ENCODE measurements at regions not wholly inside any gene's neighbourhood (a gene's known extent, or its start where the extent isn't known, plus 50 kb on each side); places are given as distances from the start of the nearest gene placed in this dataset.
"Not testable (repeated sequence)": the region's sequence is repeated elsewhere in the genome, so short reads cannot be mapped to it uniquely, and the experiment has no call there.

- DNase-seq: no peak
- Histone ChIP-seq H3K9me3 (no peaks in the 10 kb centered on the region), H3K36me3 (no peaks in the 10 kb centered on the region), H3K4me3 (no peak overlapping the region), H3K27me3 (no peaks in the 10 kb centered on the region)
Observed at GRCh38 chr7:114364151-114364550, 50.5 kb upstream of the FOXP2 start.

GRCh38 chr7:114363292-114363691 lies 51.3 kb upstream of the FOXP2 start:
- no peak for DNase-seq

GRCh38 chr7:114358911-114359310 lies 55.7 kb upstream of the FOXP2 start:
- Histone ChIP-seq H3K36me3 (no peaks in the 10 kb centered on the region), H3K9me3 (no peaks in the 10 kb centered on the region), H3K4me3 (no peak overlapping the region), H3K27me3 (no peaks in the 10 kb centered on the region)
- DNase-seq: no peak

More at GRCh38 chr7:114363292-114363691, 51.3 kb upstream of the FOXP2 start:
- Histone ChIP-seq H3K9me3 (no peaks in the 10 kb centered on the region), H3K36me3 (no peaks in the 10 kb centered on the region), H3K27me3 (no peaks in the 10 kb centered on the region), H3K4me3 (no peak overlapping the region)

- DNase-seq: no peak
- Histone ChIP-seq H3K36me3 (no peaks in the 10 kb centered on the region), H3K4me3 (no peak overlapping the region), H3K27me3 (no peaks in the 10 kb centered on the region), H3K9me3 (no peaks in the 10 kb centered on the region)
Observed at GRCh38 chr7:114356133-114356532, 58.5 kb upstream of the FOXP2 start.

GRCh38 chr7:114354306-114354705 lies 60.3 kb upstream of the FOXP2 start:
- no peak for DNase-seq

GRCh38 chr7:114345494-114345893 lies 69.1 kb upstream of the FOXP2 start:
- H3K9me3 ChIP-seq: no peaks in the 10 kb centered on the region
- no peak overlapping the region for H3K4me3 ChIP-seq
- H3K27me3 ChIP-seq: no peaks in the 10 kb centered on the region
- DNase-seq: no peak
- H3K36me3 ChIP-seq: no peaks in the 10 kb centered on the region

More at GRCh38 chr7:114354306-114354705, 60.3 kb upstream of the FOXP2 start:
- no peaks in the 10 kb centered on the region for H3K36me3 ChIP-seq
- no peaks in the 10 kb centered on the region for H3K9me3 ChIP-seq
- H3K4me3 ChIP-seq: no peak overlapping the region
- H3K27me3 ChIP-seq: no peaks in the 10 kb centered on the region

GRCh38 chr7:114343949-114344708 lies 70.5 kb upstream of the FOXP2 start:
- Histone ChIP-seq H3K4me3 (no peak overlapping the region), H3K36me3 (no peaks in the 10 kb centered on the region), H3K9me3 (no peaks in the 10 kb centered on the region), H3K27me3 (no peaks in the 10 kb centered on the region)
- no peak for DNase-seq

GRCh38 chr7:114342431-114343179 lies 72.0 kb upstream of the FOXP2 start:
- no peaks in the 10 kb centered on the region for H3K36me3 ChIP-seq
- H3K9me3 ChIP-seq: no peaks in the 10 kb centered on the region
- no peak for DNase-seq
- no peak overlapping the region for H3K4me3 ChIP-seq
- H3K27me3 ChIP-seq: no peaks in the 10 kb centered on the region

GRCh38 chr7:114341648-114342047 lies 73.0 kb upstream of the FOXP2 start:
- Histone ChIP-seq H3K4me3 (no peak overlapping the region), H3K9me3 (no peaks in the 10 kb centered on the region), H3K27me3 (no peaks in the 10 kb centered on the region), H3K36me3 (no peaks in the 10 kb centered on the region)
- no peak for DNase-seq

- DNase-seq: no peak
- Histone ChIP-seq H3K9me3 (no peaks in the 10 kb centered on the region), H3K36me3 (no peaks in the 10 kb centered on the region), H3K27me3 (no peaks in the 10 kb centered on the region), H3K4me3 (no peak overlapping the region)
Observed at GRCh38 chr7:114334989-114335388, 79.6 kb upstream of the FOXP2 start.

GRCh38 chr7:114329458-114329857 lies 85.2 kb upstream of the FOXP2 start:
- H3K36me3 ChIP-seq, DNase-seq, H3K4me3 ChIP-seq, H3K9me3 ChIP-seq, H3K27me3 ChIP-seq: not testable (repeated sequence)

GRCh38 chr7:114317450-114318098 lies 97.0 kb upstream of the FOXP2 start:
- DNase-seq: no peak
- Histone ChIP-seq H3K4me3 (no peak overlapping the region), H3K9me3 (no peaks in the 10 kb centered on the region), H3K27me3 (no peaks in the 10 kb centered on the region), H3K36me3 (no peaks in the 10 kb centered on the region)

GRCh38 chr7:114312649-114313048 lies 102.0 kb upstream of the FOXP2 start:
- no peak for DNase-seq
- Histone ChIP-seq H3K4me3 (no peak overlapping the region), H3K9me3 (no peaks in the 10 kb centered on the region), H3K27me3 (no peaks in the 10 kb centered on the region), H3K36me3 (no peaks in the 10 kb centered on the region)

- no peak for DNase-seq
- Histone ChIP-seq H3K4me3 (no peak overlapping the region), H3K36me3 (no peaks in the 10 kb centered on the region)
Observed at GRCh38 chr7:114310345-114311110, 104.1 kb upstream of the FOXP2 start.

GRCh38 chr7:114309729-114310128 lies 104.9 kb upstream of the FOXP2 start:
- no peaks in the 10 kb centered on the region for H3K36me3 ChIP-seq
- no peaks in the 10 kb centered on the region for H3K9me3 ChIP-seq
- no peak for DNase-seq
- no peak overlapping the region for H3K4me3 ChIP-seq
- no peaks in the 10 kb centered on the region for H3K27me3 ChIP-seq

More at GRCh38 chr7:114310345-114311110, 104.1 kb upstream of the FOXP2 start:
- H3K27me3 ChIP-seq: no peaks in the 10 kb centered on the region
- H3K9me3 ChIP-seq: no peaks in the 10 kb centered on the region

- Histone ChIP-seq H3K27me3 (no peaks in the 10 kb centered on the region), H3K4me3 (no peak overlapping the region), H3K36me3 (no peaks in the 10 kb centered on the region), H3K9me3 (no peaks in the 10 kb centered on the region)
- no peak for DNase-seq
Observed at GRCh38 chr7:114303301-114303700, 111.3 kb upstream of the FOXP2 start.

GRCh38 chr7:114302858-114303257 lies 111.8 kb upstream of the FOXP2 start:
- H3K36me3 ChIP-seq: no peaks in the 10 kb centered on the region
- no peaks in the 10 kb centered on the region for H3K27me3 ChIP-seq
- no peaks in the 10 kb centered on the region for H3K9me3 ChIP-seq
- no peak overlapping the region for H3K4me3 ChIP-seq
- DNase-seq: no peak

All from MG63 (cell line).